GM12873 (cell line): ENCODE measurements at regions not wholly inside any gene's neighbourhood (a gene's known extent, or its start where the extent isn't known, plus 50 kb on each side); places are given as distances from the start of the nearest gene placed in this dataset.

Source experiments
- TF ChIP-seq, protein P1 (sequence below): IDR thresholded peaks from 2 replicates; pipeline ENCODE4 v1.5.1; 2012; ENCODE audit warnings: low read depth, mild to moderate bottlenecking, moderate library complexity, low read length, control low read depth; ENCODE audit not compliant: insufficient read depth; ENCODE audit errors: missing control alignments

DNA sequence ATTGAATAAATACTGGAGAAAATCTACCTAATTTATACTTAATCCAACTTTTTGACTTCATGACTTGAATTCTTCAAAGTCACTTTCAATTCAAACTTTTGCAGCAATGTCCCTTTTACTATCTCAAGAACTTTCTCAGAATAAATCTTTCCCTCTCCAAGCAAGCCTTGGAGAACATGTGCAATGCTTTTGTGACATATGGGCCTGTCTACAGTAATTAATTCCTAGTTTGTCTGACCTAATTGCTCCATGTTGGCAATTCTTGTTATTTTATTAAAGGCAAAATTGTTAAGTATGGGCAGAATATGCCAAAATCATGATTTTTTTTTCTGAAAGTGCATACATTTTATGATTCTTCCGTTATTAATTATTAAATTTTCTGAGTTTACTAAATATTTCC is 1115.3 kb downstream of the PDHA2 start:
- TF ChIP-seq, protein P1, sequence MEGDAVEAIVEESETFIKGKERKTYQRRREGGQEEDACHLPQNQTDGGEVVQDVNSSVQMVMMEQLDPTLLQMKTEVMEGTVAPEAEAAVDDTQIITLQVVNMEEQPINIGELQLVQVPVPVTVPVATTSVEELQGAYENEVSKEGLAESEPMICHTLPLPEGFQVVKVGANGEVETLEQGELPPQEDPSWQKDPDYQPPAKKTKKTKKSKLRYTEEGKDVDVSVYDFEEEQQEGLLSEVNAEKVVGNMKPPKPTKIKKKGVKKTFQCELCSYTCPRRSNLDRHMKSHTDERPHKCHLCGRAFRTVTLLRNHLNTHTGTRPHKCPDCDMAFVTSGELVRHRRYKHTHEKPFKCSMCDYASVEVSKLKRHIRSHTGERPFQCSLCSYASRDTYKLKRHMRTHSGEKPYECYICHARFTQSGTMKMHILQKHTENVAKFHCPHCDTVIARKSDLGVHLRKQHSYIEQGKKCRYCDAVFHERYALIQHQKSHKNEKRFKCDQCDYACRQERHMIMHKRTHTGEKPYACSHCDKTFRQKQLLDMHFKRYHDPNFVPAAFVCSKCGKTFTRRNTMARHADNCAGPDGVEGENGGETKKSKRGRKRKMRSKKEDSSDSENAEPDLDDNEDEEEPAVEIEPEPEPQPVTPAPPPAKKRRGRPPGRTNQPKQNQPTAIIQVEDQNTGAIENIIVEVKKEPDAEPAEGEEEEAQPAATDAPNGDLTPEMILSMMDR: no peak

DNA sequence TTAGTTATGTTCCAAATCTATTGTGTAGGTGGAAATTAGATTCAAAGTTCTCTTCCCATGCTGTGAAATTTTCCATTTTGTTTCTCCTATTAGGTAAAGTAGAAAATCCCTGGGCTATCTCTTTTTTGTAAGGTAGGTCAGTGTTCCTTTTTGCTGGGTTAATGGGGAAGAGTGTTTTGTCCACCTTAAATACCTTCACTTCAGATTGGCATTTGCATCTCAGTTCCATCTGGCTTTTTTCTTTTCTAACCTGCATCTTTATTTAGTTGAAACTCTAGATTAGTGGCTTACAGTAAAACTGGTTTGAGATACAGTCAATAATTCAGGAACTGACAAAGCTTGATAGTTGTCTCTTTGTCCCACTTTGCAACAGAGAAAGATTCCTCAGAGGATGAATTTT is 1115.8 kb downstream of the PDHA2 start:
- TF ChIP-seq, protein P1: no peak

DNA sequence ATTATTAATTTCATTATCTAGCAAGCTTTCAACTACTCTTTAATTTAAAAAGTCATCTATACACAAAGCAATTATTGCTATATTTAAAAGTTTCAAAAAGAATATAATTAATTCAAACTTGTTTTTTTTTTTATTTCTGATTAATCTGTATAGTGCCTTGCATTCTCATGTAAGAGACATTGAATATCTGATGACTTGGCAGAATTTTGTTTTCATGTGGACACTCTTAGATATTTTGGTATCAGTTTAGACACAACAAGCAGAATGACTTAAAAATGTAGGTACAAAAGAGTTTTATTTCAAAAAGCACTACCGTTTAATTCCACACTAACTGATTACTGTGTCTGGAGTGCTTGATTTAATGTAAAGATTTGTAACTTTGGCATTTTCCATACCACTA is 1129.6 kb downstream of the PDHA2 start:
- TF ChIP-seq, protein P1: no peak

DNA sequence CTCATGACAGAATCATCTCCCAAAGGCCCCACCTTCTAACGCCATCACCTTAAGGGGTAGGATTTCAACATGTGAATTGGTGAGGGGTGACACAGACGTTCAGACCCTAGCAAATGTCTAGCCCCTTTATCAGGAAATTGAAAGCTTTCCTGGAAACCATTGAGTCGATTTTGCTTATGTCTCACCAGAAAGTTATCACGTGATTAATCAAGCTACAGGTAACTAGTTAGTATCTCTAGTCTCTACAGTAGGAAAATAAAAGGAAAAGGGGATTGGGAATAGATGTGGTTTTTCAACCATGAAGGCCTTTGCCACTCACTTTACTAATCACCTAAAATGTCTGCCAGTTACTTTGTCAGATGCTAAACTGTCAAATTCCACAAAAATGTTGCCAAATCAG is 1133.0 kb downstream of the PDHA2 start:
- TF ChIP-seq, protein P1: no peak

DNA sequence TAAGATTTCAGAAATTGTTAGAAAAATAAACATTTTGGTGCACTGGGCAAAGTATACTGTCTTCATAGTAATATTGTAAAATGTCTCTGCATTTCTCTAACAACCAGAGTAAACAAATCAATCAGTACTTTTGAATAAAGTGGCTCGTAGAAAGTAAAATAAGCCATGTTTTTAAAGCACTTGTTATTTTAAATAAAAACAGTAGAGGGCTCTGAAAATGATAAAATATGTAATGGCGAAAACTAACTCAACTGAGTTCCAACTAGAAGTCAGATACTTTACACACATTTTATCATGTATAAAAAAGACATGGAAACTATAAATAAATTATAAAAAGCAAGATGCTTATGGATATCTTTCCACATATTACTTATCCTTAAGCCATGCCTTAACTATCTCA is 1134.4 kb downstream of the PDHA2 start:
- TF ChIP-seq, protein P1: no peak

DNA sequence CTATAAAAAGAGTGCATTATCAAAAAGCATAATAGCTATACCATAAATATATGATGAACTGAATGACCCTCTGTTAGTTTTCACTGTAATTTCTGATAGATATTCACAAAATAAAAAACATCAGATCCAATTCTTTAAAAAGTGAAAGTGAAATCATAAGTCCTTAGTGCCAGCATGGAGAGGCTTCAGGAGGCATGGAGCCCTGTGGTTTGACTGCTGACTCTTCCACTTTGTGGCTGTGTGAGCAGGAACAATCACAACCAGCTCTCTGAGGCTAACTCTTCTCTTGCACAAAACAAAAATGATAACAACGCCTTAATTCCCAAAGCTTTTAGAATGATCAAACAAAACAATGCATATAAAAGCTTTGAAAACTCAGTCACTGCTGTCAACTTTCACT is 1143.9 kb downstream of the PDHA2 start:
- TF ChIP-seq, protein P1: no peak

DNA sequence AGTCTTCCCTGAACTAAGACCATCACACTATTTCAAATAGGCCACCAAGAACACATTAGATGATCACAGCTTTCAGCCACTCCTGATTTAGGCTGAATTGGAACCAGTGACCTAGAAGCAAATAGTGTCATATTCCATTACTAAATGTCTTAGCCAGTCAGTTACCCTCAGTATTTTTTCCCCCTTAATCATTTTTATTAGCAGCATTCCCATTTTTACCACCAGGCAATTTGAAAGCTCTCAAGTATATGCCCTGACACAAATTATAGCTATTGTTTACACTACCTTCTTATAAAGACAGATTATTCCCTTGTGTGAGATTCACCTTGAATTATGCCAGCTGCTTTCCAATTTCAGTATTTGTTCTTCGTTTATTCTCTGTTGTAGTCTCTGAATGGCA is 1146.9 kb downstream of the PDHA2 start:
- TF ChIP-seq, protein P1: no peak
